ENCODE measurements at regions not wholly inside any gene's neighbourhood (a gene's known extent, or its start where the extent isn't known, plus 50 kb on each side); places are given as distances from the start of the nearest gene placed in this dataset.

DNA sequence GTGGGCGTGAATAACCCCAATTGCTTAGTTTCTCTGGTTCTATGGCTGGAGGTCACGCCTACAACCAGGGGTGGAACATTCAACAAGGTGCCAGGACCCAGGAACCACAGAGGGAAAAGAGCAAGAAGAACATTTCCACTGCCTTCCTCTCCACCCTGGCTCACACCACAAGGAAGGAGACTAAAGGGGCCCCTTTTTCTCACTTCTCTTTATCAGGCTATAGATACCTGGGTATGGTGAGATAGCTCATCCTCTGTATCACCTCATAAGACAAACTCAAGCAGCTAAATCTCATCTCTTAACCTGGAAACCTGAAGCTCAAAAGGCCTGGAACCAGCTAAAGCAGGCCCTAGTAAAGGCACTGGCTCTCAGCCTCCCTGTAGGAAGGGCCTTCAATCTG lies 438.8 kb upstream of the OLFM3 start:
- TF ChIP-seq POLR2A (IDR thresholded peaks at IDR 0.05) = no peak
- TF ChIP-seq, protein P1, sequence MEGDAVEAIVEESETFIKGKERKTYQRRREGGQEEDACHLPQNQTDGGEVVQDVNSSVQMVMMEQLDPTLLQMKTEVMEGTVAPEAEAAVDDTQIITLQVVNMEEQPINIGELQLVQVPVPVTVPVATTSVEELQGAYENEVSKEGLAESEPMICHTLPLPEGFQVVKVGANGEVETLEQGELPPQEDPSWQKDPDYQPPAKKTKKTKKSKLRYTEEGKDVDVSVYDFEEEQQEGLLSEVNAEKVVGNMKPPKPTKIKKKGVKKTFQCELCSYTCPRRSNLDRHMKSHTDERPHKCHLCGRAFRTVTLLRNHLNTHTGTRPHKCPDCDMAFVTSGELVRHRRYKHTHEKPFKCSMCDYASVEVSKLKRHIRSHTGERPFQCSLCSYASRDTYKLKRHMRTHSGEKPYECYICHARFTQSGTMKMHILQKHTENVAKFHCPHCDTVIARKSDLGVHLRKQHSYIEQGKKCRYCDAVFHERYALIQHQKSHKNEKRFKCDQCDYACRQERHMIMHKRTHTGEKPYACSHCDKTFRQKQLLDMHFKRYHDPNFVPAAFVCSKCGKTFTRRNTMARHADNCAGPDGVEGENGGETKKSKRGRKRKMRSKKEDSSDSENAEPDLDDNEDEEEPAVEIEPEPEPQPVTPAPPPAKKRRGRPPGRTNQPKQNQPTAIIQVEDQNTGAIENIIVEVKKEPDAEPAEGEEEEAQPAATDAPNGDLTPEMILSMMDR (IDR thresholded peaks at IDR 0.05) = no peak
